GM18907 (cell line): ENCODE measurements at regions not wholly inside any gene's neighbourhood (a gene's known extent, or its start where the extent isn't known, plus 50 kb on each side); places are given as distances from the start of the nearest gene placed in this dataset.

ENCODE experiments used
- ATAC-seq: cut with Tn5 transposase; IDR thresholded peaks from one replicate; pipeline ENCODE4 v1.9.1; 2021; ENCODE audit warnings: mild to moderate bottlenecking, moderate library complexity; ENCODE audit not compliant: unreplicated experiment

DNA sequence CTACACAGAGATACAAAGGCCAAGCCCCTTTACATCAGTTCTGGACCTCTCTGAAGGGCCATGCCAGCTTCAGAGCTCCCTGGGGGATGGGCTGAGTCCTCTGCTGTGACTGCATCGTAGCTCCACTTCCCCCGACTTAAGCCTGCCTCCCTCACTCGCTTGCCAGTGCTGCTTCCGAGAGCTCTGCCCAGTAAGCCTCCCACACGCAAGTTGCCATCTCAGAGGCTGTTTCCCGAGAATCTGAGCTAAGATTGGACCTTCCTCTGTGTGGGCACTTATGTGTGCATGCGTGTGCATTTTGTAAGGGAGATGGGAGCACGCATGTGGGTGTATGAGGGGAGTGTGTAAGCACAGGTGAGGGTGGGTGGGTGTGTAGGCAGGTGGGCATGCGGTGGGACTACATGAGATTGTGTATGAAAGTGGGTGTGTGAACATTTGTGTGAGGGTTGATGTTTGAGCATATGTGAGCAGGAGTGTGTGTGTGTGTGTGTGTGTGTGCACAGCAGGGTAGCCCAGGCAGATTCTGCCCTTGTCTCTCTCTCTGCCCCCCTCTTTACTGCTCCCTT, 163.0 kb upstream of the SYT13 start:
- no peak for ATAC-seq

GRCh38 chr11:45448561-45448960, 162.4 kb upstream of the SYT13 start:
- ATAC-seq, result no peak

- no peak for ATAC-seq
Measured at GRCh38 chr11:45446998-45447397, 160.9 kb upstream of the SYT13 start.

GRCh38 chr11:45446434-45446833, 160.3 kb upstream of the SYT13 start:
- no peak for ATAC-seq

DNA sequence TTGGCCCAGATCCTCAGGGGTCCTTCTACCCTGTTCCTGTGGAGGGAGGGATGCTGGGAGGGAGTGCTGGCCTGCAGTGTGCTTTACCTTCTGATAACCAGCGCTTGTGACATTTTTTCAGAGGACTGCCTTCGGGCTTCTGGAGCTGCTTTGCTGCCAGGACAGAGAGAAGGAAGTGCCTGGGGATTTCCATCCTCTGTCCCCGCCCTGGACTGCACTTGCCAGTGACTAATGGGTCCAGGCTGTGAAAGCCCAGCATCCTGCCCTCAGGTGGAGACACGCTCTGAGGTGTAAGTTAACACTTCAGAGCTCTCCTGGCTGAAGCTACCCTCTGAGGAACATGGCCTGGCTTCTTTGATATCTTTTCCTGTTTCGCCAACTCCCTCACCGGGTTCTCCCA, 158.7 kb upstream of the SYT13 start:
- no peak for ATAC-seq

DNA sequence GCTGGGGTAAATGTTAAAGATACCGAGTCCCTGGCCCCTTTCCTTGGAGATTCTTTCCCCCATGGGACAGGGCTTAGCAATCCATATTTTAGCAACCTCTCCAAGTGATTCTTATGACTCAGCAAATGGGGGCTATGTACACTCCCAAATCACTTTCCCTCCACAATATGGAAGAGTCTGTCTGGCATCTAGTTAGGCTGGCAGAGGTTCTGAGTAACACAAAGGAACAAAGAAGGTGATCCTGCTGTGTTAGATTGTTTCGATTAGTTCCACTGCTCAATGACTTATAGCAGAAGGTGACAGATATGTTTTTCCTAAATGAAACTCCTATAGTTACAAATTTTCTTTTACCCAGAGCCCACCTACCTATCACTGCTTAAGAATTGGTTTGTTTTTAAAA, 154.0 kb upstream of the SYT13 start:
- ATAC-seq, result no peak

DNA sequence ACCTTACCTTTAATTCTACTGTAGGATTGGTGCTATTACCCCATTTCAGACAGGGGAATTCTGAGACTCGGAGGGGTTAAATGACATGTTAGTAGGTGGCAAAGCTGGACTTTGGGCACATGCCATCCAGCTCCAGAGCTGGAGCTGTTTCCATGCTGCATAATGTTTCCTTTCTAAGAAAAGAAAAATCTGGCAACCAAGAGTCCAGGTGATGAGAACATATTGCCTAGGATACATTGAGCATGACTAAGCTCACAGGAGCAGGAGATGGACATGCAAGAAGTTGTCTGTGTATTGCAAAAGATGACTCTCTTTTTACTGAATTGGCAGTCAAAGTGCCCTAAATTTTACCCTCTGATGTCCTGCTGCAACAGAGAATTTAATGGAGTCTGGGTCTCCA, 150.8 kb upstream of the SYT13 start:
- ATAC-seq, result no peak

DNA sequence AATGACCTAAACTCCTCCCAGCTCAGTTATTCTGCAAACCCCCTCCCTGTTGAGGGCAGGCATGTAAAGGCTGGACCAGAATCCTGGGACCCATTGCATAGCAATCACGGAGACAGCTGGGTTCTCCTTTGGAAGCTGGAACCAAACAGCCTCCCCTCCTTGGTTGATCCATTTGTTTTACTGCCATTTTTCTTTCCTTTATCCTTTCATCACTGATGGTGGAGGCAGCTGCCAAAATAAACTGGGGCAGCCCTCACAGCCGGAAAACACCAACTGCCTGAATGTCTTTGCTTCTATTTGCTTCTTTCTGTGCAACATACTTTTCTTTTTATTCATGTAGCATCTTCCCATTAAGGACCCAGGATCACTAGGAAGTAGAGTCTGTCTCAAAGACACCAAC, 150.0 kb upstream of the SYT13 start:
- ATAC-seq, result no peak

DNA sequence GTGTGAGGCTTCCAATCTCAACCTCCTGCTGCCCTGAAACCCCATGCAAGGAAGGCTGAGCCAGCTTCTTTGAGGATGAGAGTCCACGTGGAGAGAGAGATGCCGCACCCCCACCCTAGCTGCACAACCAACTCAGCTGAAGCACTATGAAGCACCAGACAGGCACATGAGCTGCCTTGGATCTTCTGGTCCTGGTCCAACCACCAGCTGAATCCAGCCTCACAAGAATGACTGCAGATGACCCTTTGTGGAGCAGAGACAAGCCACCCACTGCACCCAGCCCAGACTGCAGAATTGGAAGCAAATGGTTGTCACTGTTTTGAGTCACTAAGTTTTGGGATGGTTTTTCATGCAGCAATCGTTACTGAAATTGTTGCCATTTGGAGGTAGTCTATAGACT, 149.6 kb upstream of the SYT13 start:
- ATAC-seq, result no peak

- no peak for ATAC-seq
Measured at GRCh38 chr11:45432910-45433309, 146.8 kb upstream of the SYT13 start.

DNA sequence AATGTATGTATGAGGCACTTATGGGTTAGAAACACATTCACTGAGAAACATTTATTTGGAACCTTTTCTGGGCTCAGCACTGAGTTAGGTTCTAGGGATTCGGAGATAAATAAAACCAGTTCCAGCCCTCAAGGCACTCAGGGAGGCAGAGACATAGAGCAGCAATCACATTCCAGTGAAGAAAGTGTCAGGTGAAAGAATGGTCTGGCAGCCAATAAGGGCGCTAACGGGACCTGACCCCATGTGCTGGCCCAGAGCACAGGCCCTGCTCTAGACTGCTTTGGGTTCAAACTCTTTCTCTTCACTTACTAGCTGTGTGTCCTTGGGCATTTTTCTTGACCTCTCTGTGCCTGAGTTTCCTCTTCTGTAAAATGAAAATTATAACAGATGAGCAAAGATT, 146.0 kb upstream of the SYT13 start:
- ATAC-seq, result no peak

GRCh38 chr11:45431046-45432018, 145.2 kb upstream of the SYT13 start:
- ATAC-seq, result no peak

- no peak for ATAC-seq
Measured at GRCh38 chr11:45430361-45430760, 144.2 kb upstream of the SYT13 start.

DNA sequence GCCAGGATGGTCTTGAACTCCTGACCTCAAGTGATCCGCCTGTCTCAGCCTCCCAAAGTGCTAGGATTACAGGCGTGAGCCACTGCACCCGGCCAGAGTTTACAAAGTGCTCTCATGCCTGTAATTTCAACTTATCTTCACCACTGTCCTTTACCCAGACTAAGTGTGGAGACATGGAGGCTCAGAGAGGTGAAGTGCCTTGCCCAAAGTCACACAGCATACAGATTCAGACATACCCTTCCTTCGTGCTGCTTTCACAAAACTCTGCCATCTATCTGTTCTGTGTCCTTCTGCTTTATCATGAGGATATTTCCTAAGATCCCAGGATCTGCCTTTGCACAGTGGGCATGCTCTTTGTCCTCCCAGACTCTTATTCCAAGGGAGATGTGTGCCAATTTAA, 143.6 kb upstream of the SYT13 start:
- ATAC-seq, result no peak

DNA sequence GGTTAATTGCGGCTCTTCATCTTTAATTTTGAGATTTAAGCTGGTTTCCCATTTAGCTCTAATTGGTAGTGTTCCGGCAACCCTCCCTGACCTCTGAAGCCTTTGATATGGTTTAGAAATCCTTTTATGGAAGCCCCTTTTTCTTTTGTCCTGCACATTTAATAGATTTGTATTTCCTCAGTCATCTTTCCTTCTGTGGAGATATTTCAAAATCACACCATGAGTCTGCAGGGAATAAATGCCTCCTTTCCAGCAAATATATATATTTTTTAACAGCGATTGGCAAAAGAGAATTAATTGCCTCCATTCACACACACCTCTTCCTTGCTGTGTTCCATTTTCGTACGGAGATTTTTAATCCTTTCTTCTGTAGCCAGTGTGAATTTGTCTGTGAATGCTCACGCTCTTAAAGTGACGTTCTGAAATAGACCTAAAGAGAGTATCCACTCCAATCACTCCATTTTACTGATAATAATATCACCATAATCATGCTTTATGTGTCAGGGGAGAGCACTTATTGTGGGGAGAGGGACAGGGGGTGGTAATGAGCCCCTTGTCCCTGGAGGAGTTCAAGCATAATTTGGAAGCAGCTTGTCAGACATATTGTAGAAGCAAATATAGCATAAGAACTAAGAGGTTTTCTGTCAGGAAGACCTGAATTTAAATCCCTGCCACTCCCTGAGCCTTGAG, 142.5 kb upstream of the SYT13 start:
- no peak for ATAC-seq

GRCh38 chr11:45428116-45428515, 142.0 kb upstream of the SYT13 start:
- ATAC-seq, result no peak

DNA sequence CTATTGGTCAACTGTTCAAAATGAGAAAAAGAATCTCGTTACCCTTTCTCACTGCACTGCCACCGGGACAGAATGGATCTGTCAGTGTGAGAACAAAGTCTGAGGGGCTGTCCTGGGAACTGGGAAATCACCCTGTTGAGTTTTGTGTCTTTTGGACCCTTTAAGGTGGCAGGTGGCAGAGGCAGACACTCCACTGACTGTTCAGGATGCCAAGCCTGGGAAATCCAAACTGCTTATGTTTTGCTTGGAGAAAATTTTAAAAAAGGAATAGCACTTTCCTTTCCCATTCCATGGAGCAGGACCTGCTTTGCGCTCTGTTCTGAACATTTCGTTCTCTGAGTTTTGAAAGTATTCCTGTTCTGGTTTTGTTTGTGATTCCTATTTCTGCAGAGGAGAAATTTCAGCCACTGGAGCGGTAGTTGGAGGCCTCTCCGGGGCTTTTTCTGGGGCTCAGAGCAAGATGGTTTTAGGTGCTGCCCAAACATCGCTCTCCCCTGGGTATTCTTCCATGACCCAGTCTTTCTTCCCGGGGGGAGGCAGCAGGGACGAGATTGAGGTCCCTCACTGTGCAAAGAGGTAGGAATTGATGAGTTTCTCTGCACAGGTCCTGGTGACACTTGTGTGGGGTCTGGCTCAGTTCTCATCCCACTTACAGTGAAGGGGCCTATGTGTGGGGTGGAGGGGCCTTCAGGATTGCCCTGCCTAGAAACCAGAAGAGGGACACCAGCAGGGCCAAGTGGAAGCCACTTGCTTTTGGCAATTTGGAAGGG, 138.5 kb upstream of the SYT13 start:
- ATAC-seq, result no peak

DNA sequence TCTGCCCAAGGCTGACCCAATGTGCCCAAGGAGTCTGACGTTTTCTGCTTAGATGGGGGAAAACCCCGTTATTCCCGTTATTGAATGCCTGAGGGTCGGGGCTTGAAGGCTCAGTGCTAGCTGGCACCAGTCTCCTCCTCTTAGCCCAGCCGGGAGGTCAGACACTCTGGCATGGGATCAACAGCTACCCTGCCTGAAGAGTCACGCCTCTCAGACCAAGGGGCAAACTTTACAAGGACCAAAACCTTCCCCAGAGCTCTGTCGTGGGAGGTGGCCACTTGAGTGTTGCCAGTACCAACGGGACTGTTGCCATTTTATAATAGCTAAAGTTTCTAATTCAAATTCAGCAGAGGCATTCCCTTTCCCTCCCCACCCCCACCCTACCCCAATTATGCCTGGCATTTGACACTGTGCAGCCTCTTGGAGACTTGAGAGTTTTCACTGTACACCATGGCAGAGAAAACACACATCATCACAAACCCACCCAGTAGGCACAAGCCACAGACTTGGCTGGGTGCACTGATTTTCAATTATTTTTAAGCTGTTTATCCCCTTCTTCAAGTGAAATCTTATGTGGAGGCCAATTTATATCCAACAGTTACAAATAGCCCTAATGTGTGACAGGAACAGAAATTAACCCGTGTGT, 137.5 kb upstream of the SYT13 start:
- no peak for ATAC-seq

- no peak for ATAC-seq
Measured at GRCh38 chr11:45423036-45423435, 136.9 kb upstream of the SYT13 start.

GRCh38 chr11:45414088-45414487, 127.9 kb upstream of the SYT13 start:
- no peak for ATAC-seq
